Astrocyte of the cerebellum (primary cell): ENCODE measurements at regions not wholly inside any gene's neighbourhood (a gene's known extent, or its start where the extent isn't known, plus 50 kb on each side); places are given as distances from the start of the nearest gene placed in this dataset.

Source experiments
- DNase-seq: peaks from one replicate; pipeline ENCODE4 v3.0.0-alpha.2; 2011; ENCODE audit warnings: low read depth
- H3K4me3 ChIP-seq: 2 replicates; pipeline ENCODE4 v1.5.1; 2011; ENCODE audit warnings: mild to moderate bottlenecking, low read depth, low read length, moderate library complexity
- in situ Hi-C: cut with HindIII; loops from 2 replicates; pipeline ENCODE4 v1.10.0; 2017; ENCODE audit warnings: low sequenced_read_pairs
- TF ChIP-seq, protein P1 (sequence below): IDR thresholded peaks from 2 replicates; pipeline ENCODE4 v1.5.1; 2012; ENCODE audit warnings: low read length, low read depth, moderate library complexity, mild to moderate bottlenecking; ENCODE audit errors: missing control alignments

- in situ Hi-C loops = no loop called here
- H3K4me3 ChIP-seq = no peak overlapping the region
- no peak for DNase-seq
- TF ChIP-seq, protein P1, sequence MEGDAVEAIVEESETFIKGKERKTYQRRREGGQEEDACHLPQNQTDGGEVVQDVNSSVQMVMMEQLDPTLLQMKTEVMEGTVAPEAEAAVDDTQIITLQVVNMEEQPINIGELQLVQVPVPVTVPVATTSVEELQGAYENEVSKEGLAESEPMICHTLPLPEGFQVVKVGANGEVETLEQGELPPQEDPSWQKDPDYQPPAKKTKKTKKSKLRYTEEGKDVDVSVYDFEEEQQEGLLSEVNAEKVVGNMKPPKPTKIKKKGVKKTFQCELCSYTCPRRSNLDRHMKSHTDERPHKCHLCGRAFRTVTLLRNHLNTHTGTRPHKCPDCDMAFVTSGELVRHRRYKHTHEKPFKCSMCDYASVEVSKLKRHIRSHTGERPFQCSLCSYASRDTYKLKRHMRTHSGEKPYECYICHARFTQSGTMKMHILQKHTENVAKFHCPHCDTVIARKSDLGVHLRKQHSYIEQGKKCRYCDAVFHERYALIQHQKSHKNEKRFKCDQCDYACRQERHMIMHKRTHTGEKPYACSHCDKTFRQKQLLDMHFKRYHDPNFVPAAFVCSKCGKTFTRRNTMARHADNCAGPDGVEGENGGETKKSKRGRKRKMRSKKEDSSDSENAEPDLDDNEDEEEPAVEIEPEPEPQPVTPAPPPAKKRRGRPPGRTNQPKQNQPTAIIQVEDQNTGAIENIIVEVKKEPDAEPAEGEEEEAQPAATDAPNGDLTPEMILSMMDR = no peak
Observed at GRCh38 chr15:96774216-96774615, 443.7 kb downstream of the NR2F2 start.

DNA sequence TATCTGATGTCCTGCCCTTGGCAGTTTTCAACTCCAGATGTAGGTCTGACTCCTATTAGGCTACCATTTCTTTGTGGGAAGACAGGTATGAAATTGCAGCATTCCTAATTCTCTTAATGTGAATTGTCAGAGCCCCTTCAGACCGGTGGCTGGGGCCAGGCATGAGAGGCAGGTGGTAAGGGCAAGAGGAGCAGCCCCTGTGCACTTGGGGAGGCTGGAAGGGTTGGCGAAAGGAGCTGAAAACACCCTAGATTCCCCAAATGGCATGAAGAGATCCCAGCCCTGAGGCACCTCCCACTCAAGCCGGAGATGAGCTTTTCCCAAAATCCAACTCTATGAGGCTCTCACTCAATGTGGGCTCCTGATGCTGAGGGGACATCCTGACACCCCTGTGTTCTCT, 453.2 kb downstream of the NR2F2 start:
- TF ChIP-seq, protein P1 = no peak
- DNase-seq = no peak
- H3K4me3 ChIP-seq = no peak overlapping the region
- in situ Hi-C loops = no loop called here

DNA sequence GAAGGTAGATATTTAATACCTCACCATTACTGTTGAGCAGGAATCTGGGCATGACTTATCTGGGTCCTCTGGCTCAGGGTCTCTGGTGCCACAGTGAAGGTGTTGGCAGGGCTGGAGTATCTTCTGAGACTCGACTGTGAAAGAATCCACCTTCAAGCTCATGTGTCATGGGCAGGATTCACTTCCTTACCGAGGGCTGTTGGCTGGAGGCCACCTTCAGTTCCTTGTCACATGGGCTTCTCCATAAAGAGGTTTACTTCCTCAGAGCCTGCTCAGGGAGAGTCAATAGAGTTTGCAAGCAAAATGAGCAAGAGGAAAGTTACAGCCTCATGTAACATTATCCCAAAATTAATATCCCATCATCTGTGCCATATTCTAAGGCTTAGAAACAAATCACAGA, 459.5 kb downstream of the NR2F2 start:
- TF ChIP-seq, protein P1 = no peak
- in situ Hi-C loops = no loop called here
- DNase-seq = no peak
- H3K4me3 ChIP-seq = no peak overlapping the region

DNA sequence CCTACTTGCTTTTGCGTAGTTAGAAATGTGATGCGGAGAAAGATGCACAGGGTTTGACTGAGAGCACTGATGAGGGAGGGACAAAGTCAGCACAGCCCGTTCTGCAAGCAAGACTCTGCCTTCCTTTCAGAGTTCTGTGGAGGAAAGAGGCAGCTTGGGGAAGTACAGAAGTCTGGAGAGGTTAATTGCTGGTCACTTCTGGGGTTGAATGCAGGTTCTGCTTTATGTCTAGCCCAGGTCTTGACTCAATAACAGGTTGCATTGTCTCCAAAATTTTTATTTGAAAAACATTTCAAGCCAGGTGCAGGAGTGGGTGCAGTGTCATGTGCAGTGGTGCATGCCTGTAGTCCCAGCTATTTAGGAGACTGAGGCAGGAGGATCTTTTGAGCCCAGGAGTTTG, 461.7 kb downstream of the NR2F2 start:
- H3K4me3 ChIP-seq = no peak overlapping the region
- in situ Hi-C loops = no loop called here
- TF ChIP-seq, protein P1 = no peak
- DNase-seq = no peak

DNA sequence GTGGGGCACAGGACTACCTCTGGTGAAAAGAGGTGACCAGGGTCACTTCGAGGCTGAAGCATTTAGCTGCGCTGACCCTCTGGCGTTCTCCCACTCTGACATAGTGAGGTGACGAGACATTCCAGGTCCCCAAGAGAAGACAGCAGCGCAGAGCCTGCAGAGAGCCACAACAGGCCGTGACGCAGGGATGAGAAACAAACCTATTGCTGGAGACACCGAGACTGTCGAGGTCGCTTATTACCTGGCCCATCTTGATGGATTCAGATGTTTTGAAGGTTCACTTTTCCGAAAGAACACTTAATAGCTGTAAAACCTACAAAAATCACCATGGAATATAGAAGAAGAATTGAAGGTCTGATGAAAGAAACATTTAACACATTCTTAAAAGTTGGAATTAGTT, 466.3 kb downstream of the NR2F2 start:
- no peak overlapping the region for H3K4me3 ChIP-seq
- TF ChIP-seq, protein P1 = no peak
- in situ Hi-C loops = no loop called here
- no peak for DNase-seq

DNA sequence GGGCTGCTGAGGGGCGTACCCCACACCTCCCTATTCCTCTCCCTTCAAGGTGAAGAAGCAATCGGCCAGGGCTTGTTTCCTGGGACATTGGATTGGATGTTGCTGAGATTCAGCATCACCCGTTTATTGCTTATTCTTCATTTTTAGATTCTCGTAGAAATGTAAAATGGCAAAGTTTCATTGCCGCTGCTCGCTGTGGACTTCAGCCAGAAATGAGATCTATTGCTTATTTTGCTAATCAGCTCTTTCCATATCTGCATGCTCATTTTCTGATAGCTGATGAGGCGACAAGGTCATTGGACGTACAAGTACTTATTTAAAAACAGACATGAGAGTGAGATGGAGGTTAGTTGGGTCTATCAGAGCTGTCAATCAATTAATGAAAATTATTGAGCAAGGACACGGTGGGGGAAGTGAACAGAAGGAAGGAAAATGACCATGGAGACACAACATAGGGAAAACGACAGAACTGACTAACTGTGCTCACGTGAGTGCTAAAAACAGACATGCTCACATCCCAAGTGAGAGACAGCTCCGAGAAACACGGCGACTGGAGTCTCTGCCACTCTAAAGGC, 471.2 kb downstream of the NR2F2 start:
- no peak overlapping the region for H3K4me3 ChIP-seq
- TF ChIP-seq, protein P1 = no peak
- in situ Hi-C loops = no loop called here
- DNase-seq = no peak
